Fibroblast of skin of right quadriceps (primary cell): ENCODE measurements at regions not wholly inside any gene's neighbourhood (a gene's known extent, or its start where the extent isn't known, plus 50 kb on each side); places are given as distances from the start of the nearest gene placed in this dataset.
"Not testable (repeated sequence)": the region's sequence is repeated elsewhere in the genome, so short reads cannot be mapped to it uniquely, and the experiment has no call there.

Source experiments
- DNase-seq: peaks from one replicate; pipeline ENCODE4 v3.0.0-alpha.2; 2013

DNA sequence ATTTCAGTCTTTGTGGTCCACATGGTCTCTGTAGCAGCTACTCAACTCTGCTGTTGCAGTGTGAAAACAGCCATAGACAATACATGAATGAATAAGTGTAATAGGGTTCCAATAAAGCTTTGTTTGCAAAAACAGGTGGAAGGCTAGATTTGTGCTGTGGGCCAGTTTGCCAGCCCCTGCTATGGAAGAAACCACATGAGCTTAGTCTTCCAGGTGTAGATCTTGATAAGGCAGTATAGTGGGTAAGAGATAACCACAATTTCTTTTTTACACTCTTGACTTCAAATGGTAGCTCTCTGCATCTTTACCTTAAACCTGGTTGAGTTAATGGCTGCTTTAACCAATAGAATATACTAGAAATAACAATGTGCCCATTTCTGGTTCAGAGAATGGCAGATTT lies 135.0 kb upstream of the PALS2 start:
- no peak for DNase-seq

DNA sequence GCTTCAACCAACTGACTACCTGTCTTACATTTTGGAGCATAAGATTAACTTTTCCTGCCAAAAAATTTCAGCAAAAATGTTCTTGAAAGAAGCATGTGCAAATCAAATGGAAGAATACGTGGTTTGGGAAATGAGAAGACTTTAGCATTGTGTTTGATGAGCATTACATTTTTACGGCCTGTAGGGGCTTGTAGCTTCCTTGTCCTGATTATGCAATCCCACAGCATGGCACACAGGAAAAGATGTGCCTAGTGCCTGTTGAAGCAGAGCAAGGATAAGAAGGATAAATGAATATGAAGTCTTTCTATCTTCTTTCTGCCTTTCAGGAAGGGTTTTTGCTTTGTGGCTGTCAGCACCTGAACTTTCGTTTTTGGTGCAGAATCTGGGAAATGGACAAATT lies 134.1 kb upstream of the PALS2 start:
- DNase-seq, result not testable (repeated sequence)

DNA sequence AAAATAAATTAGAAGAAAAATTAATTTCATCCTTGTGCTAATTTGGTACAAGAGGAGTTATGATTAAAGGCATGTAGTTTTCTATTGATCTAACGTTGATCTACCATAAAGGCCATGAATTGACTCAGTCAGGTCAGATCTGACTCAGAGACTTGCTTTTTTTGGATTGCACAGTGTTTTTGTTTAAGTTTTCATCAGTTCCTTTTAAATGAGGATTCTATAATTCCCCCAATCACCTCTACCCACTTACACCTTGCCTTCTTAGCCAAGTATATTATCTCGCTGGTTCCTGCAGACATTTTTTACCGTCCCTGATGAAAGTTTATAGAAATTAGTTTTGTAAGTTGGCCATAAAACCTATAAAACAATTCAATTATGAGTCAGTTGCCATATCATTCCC lies 132.4 kb upstream of the PALS2 start:
- DNase-seq, result no peak

DNA sequence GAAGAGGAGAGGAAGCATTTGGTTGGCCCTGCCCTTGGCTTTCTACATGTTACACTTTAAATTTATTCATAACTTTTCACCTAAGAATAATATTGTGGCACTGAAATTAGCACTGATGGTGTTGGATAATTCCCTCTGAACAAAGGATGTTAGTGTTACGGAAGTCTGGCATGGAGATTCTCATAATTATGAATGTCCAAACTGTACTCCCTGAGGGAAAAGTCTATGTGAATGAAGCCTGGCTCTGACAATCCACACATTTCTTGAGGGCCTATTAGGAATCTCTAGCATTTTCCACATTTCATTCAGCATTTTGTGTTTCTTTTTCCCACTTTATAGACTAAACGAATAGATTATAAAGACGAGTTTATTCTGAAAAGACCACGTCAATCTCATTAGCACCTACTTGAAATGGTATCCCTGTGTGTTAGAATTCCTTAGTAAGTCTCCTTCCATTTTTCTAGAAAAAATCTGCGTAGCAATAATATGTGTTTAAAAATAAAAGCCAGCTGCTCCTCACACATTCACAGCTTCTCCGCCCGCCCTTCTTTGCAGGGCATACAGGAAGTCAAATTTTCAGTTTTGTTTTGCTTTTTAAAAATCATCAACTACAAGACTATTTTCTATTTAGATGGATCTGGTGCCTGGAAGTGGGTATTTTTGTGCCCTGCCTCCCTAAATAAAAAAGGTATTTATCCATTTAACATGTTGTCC lies 131.8 kb upstream of the PALS2 start:
- no peak for DNase-seq

DNA sequence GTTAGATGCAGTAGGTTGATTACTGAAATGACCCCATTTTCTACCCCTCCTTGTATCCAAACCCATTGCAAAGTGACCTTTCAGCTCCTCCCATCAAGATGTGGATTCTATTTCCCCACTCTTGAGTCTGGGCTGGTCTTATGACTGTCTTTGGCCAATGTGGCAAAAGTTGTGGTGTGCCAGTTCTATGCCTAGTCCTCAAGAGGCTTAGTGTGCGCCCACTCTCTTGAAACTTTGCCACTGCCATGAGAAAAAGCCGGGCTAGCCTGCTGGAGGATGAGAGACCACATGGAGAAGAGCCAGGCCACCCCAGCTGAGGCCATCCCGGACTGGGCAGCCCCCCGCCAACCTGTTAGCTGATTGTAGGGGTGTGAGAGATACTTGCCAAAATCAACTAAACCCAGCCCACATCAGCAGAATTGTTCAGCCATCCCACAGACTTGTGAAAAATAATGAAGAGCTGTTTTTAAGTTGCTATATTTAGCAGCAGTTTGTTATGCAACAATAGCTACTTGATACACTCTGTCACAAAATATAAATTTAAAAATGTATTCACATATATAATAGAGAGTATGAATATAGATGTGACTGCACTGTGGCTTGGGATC lies 131.0 kb upstream of the PALS2 start:
- no peak for DNase-seq

DNA sequence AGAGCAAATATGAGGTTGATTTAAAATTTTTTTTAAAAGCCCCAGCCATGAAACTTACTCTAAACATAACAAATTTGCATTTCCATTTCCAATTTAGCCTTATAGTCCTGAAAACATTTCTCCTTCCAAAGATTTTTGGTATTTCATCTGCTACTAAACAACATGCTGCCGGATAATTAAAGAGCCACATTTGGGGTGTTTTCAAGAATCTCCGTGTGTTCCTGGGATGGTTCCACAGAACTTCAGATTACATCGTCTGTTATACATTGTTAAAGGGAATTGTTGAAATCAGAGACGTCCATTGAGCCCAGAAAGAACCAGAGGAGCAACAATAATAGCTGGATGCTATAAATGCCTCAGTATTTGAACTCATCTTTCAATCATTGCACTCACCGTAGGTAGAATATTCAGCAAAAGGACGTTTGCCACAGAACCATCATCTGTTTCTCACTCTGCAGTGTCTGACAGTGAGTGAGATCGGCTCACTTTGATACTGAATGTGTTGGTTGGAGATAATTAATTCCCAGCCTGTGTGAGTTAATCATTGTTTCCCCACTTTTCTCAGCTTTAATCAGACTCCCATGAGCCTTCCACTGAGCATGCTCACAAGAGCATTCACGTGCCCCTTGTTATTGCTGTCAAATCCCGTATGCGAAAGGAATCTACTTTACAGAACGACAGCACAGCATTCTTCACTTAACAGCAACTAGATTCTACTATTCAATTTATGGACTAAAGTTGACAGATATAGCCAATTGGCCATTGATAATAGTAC lies 128.4 kb upstream of the PALS2 start:
- DNase-seq, result no peak

DNA sequence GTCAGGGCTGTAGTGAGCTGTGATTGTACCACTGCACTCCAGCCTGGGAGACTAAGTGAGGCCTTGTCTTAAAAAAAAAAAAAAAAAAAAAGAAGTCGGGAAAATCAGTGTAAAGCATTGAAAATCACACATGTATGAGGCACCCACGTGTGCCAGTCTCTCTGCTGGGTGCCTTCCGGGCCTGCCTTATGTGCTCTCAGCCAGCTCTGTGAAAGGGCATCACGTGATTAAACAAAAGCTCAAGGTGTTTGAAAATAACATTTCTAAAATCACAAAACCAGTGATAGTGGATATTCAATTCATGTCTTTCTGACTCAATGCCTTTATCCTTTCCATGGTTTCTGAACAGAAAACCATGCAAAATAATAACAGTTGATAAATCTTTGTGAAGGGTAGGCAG lies 125.2 kb upstream of the PALS2 start:
- no peak for DNase-seq

DNA sequence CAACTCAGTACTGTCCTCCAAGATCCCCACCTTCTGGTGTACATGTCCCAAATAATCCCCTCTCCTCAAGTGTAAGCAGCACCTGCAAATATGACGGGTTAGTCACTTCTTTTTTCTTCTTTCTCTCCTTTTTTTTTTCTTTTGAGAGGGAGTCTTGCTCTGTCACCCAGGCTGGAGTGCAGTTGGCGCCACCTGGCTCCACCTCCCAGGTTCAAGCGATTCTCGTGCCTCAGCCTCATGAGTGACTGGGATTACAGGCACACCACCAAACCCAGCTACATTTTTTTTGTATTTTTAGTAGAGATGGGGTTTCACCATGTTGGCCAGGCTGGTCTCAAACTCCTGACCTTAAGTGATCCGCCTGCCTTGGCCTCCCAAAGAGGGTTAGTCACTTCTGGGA lies 123.8 kb upstream of the PALS2 start:
- DNase-seq, result not testable (repeated sequence)

DNA sequence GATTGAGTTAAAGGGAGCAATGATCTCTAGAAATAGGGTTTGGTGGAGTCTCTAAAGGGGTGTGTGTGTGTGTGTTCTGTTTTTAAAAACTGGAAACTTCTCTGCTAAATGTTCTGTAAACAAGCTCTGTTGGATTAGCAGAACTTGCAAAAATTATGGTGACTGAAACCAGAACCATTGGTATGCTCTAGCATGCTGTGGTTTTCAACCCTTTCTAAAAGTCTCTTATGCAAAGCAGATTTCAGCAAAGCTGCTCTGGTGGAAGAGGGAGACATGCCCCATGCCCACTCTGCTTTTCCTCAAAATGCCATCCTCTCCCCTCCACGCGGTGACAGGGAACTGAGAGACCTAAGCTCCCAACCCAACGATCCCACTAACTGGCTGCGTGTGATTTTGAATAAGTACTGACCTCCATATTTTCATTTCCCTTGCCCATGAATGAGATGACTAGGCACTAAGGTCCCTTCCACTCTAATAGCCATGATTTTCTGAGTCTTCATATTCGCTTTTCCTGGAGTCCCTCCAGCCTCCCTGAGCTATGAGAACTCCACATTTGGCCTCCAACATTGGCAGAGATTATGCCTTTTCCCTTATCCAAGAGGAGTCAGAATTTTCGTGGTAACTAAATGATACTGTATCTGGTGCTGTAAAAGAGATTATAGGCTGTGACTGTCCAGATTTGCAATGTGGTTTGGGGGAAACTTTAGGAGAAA lies 117.3 kb upstream of the PALS2 start:
- DNase-seq, result no peak

DNA sequence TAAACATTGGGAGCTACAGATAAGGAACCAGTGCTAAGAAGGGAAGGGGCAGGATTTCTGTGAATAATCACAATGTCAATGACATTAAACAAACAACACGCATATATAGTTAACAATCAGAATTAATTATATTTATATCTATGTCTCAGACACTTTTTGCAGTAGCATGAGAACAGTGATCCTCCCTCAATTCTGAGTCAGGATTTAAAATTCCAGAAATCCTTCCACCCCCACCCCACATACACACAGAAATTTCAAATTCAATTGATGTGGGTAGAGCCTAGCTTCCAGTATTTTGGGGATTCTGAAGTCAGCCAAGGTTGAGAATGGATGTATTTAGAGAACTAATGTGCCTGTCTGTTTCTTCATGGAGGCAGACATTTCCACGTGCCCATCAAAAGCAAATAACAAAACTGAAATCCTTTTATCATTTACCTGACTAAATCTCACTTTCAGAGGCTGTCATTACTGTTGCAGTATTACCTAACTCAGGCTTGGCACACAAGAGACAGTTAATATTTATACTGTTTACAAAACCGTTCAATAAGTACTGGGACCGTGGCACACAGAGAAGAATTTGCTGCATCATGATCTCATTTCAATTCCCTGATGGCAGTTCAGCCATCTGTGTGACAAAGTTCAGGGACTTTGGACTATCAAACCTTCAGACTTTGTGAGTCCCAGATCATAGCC lies 116.6 kb upstream of the PALS2 start:
- DNase-seq, result peak; percentile 14

DNA sequence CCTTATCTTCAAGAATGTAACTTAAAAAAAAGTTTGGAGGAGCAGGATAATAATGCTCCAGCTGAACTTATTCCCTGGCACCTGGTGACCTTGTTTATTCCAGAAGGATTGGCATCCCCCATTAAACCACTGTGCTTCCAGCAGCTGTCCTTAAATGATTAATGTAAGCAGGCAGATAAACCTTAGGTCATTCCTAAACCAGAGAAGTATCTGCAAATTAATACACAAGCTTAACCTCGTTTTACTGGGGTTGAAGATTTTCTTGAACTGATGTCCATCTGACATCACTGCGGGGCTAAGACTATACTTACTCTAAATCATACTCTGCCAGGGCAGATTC lies 116.1 kb upstream of the PALS2 start:
- DNase-seq, result no peak

DNA sequence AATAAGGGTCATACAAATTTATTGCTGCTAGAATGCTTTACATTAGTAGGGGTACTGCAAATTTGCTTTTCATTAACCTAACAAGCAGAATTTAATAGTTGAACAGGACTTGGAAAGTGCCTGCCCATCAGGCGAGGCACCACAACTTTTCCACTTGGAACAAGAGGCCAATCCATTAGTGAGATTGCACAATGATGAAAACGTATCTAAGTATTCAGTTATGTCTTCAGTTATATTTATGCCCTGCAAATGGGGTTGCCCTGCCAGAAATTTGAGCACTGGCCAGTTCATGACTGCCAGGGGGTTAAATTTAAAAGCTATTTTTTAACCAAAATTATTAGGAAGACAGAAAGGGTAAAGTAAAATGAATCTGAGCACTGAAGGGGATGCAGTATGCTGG lies 111.1 kb upstream of the PALS2 start:
- DNase-seq, result no peak

DNA sequence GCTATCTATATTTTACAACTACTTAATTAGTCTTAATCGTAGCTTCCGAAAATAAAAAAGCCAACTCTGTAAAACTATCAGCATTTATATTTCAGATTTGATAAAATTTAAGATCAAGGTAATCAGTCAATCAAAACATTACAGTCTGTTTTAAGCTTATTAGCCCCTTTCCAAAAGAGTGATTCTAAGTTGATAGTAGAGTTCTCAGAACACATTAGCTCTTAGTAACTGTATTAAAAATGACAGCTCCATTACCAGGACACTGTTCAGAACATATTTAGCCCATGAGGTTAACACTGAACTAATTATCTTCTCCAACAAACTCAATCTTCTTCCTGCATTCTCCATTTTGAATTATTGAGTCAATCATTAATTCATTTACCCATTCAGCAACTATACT lies 110.3 kb upstream of the PALS2 start:
- DNase-seq, result no peak

DNA sequence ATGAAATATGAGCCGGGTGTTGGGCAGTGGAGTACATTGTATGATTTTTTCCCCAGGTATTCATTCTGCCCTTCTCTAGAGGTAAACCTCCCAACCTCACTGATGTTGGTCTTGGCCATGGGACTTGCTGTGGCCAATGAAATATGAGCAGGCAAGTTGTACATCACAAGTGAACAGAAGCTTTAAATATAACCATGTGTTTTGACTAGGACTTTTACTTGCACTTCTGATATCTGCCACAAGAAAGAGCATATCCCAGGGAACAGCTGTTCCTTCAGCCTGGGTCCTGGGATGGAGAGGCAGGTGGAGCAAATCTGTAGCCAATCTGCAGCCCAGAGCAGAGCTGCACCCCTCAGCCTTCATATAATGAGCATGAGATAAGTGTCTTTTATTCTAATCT lies 109.8 kb upstream of the PALS2 start:
- no peak for DNase-seq

DNA sequence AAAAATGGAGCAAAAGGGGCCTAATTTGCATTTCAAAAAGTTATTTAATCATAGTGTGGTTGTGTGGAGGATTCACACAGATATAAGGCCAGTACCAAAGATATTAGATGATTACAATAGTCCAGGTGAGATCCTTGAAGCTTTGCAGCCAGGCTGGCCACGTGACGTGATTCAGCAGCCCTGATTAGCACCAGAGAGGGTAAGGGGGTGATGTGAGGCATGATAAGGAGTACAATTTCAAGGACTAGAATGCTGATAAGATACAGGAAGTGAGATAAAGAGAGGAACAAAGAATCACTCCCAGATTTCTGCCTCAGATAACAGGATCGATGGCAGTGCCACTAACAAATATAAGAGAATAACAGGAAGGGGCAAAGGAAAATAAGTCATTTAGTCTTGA lies 108.4 kb upstream of the PALS2 start:
- no peak for DNase-seq

DNA sequence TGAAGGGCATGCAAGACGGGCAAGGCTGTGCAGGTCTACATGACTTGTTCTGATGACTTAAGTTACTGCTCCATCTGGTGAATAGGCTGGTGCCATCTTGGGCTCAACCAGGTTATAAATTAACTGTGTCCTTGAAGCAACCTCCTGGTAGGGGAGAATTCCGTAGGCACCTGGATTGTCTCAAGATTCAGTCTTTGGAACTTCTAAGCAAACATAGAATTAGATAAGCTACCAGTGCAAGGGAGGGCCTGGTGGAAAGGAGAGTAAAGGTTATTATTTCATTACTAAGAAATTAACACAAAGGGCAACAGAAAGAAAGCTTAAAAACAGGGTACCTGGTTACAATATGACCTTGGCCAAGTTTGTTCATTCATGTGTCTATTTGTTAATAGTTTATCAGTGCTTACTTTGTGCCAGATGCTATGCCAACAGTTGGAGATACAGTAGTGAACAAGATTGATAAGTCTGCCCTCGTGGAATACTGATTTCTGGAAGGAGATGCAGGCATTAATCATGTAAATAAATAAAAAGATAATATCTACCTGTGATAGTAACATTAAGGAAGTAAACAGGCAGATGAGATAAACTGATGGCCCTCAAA lies 107.0 kb upstream of the PALS2 start:
- no peak for DNase-seq

DNA sequence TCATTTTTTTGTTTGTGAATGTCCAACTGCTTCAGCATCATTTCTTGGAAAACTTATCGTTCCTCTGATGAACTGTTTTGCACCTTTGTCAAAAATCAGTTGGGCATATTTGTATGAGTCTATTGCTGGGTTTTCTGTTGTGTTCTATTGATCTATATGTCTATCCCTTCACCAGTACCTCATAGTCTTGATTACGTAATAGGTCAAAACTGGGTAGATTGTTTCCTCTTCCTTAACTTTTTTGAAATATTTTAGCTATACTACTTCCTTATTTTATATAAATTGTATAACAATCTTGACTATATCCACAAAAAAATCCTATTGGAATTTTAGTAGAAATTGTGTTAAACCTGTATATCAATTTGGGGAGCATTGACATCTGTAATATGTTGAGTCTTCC lies 104.1 kb upstream of the PALS2 start:
- no peak for DNase-seq

DNA sequence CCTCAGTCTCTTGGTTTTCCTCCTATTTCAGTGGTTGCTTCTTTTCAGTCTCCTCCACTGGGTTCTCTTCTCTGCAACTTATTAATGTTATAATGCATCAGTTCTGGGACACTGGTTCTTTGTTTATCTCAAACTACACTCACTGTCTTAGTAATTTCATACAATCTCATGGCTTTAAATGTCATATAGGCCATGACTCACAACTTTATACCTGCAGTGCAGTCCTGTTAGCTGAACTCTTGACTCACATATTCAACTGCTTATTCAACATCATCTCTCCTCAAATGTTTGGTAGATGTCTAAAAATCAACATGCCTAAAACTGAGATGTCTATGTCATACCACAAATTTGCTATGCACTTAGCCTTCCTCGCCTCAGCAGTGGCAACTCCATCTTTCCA lies 101.2 kb upstream of the PALS2 start:
- no peak for DNase-seq

DNA sequence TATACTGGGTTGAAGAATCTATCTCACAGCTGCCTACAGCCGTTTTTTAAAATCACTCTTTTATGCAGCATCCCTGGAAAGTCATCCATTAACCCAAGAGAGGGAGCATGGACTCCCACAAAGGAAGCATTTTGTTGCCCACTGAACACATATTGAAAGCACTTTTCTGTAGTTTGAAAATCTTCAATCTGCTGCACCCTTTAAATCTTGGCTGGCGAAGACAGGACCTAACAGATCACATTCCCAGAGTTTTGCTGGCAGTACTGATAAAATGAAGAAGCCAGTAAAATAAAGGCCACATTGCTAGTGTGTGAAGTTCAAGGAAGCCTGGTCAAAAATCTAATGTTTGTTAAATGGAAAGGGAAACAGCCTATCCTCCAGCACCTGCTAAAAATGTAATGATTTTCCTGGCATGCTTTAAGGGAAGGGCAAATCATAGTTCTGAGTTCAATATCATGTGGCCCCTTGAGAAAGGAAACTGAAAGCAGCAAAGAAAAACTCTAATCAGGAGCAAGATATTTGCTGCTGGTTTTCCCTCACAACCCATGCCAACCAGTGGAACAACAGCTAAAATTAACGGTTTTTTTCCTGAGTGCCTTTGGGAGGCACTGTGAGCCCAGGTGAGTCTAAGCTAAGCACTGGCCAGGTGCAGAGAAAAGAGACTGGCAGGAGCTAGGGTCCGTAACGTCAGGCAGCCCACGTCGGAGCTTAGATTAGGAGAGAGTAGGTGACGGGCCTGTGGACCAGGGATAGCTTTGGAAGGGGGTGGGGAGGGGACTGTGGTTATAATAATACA lies 97.9 kb upstream of the PALS2 start:
- no peak for DNase-seq

DNA sequence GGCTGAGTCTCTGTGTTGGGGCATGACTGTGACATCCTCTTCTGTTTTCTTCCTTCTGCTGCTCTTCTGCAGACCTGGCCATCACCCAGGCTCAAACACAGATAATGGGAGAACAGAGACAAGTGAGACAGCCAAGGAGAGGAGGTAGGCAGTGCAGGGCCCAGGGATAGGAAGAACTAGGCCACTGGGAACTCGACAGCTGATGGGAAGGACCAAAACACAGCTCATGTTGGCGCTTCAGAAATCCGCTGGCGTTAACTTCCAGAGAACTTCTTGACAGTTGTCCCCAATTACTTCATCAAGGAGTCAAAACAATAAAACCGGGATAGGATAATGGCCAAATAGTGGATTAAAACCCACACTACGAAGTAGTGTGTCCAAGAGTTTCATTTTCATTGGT lies 97.0 kb upstream of the PALS2 start:
- DNase-seq, result no peak

DNA sequence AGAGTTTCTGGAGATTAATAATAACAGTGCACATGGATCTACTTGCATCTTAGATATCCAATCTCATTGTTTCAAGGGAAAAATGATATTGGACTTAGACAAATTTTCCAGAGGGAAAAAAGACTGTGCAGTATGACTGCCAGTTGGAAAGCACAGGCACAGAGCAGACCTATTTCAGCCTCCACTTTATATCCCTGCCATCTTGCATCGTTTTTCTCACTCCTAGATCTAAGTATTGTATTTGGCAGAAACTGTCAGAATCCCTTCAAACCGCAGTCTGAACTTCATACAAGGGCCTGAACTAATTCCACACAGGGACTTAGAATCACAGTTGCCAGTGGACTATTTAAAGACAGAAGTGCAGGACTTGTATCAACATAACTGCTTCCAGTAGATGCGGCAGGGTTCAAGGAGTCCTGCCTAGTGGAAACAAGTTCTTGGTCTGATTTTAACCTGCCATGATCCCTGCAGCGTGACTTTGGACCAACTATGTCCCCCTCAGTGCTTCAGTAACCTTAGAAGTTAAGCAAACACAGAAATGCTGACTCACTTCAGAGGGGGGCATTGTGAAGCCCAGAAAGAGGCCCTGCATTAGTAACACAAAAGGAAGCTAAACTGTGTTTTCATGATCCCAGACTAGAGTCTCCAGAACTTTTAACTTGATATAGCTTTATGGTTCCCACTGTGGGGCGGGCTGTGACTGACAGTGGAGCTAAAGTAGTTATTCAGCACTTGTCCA lies 95.7 kb upstream of the PALS2 start:
- DNase-seq, result peak; percentile 76
